Frontal cortex (tissue), 3 donors: ENCODE measurements at regions not wholly inside any gene's neighbourhood (a gene's known extent, or its start where the extent isn't known, plus 50 kb on each side); places are given as distances from the start of the nearest gene placed in this dataset.

Experiments
- DNase-seq, 2 donors: peaks; one replicate each; pipeline ENCODE4 v3.0.0; 2012; ENCODE audit warnings: low spot score in 2 of 2
- FAIRE-seq: peaks from 2 replicates; lab custom pipeline; 2012; peaks lifted over from hg19 to GRCh38; lab: Jason Lieb, UNC
- donor health status: control.
- donor health status: control.
- donor health status: control.

DNA sequence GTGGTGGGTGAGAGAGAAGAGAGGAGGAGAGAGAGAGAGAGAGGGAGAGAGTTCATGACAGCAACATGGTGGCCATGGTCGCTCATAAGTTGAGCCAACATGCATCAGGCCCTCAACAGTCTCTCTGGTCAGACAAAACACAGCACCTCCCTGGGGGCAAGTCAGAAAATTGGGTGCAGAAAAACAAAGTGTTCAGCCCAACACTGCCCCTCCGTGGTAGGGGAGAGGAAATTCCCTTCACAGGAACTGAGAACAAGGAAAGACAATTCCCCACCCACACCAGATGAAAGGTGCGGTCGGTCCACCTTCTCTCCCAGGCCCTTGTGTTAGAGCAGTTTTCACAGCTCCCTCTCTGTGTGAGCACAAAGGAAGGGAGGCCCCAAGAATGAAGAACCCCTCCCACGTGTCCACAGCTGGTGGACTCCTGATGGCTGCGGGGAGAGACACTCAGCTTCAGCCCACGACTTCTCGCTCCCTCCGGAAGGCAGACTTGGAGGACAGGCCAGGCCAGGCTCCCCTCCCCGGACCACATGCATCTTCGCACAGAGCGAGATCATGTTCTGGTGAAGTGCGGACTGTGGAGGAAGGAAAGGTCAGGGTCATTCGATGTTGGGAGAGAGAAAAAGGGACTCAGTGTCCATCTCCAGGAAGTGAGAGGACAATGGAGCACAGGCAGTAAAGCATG, 181.7 kb downstream of the ANAPC1 start:
- peak in 1 of 2 donors; percentile 45 for DNase-seq
- FAIRE-seq, result no peak

DNA sequence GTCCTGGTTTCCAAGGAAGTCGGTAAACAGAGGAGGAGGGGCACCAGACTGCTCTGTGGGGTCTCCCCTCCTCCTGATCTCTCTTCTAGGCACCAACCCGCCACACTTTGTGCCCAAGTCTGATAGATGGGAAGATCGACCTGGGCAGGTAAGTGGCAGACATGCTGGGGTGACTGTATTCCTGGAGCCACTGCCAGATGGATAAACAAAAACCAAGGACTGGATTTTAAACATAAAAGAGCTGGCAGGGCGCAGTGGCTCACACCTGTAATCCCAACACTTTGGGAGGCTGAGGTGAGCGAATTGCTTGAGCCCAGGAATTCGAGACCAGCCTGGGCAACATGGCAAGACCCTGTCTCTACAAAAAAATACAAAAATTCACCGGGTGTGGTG, 181.2 kb downstream of the ANAPC1 start:
- FAIRE-seq (no peak), DNase-seq (no peak)

DNA sequence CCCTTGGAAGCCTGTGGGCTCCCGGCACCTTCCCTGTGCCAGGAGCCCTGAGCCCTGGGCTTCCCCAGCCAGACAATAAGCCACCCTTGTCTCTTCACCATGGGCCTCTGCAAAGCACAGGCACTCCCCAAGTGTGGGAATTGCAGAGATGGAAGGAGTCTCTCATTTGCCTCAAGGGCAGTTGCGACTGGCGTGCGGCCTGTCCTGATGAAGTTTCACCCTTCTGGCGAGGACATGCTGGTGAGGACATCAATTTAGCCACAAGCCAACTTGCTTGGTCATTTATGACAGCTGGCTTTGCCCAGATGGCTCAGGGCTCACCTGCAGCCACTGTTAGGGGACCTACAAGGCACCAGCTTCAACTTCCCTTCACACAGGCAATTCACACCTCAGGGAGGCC, 180.2 kb downstream of the ANAPC1 start:
- FAIRE-seq, result no peak
- DNase-seq, result no peak

DNA sequence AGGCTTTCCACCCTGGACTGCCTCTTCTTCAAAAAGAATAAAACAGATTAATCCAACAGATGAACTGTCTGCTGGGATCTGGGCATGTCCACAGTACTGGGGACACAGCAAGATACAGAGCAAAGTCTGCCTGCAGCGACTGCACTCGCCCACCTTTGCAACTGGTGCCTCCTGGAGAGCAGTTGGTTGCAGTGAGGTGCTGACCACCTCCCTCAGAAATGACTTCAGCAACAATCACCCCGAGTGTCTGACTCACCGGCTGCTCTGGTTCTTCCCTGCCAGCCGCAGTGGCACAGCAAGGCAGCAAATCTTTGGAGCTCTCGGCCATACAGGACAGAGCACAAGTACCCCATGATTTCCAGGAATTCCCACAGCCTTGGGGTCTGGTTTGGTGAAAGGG, 179.7 kb downstream of the ANAPC1 start:
- FAIRE-seq (no peak), DNase-seq (no peak)

DNA sequence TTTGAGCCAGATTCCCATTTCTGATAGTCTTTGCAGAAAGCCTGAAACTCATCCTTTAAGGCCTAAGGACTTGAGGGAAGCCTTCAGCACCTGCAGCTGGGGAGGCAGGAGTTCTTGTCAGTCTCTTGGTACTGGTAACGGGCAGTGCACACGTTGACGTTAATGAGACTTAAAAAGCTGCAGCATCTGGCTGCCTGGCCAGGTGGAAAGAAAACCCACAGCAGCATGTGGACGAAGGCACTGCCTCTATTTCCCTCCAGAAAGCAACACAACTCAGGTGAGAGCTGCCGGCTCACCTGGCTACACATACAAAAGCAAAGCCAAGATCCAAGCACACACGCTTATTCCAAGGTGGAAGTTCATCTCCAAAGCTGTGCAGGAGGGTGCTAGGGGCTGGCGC, 178.8 kb downstream of the ANAPC1 start:
- no peak for FAIRE-seq

DNA sequence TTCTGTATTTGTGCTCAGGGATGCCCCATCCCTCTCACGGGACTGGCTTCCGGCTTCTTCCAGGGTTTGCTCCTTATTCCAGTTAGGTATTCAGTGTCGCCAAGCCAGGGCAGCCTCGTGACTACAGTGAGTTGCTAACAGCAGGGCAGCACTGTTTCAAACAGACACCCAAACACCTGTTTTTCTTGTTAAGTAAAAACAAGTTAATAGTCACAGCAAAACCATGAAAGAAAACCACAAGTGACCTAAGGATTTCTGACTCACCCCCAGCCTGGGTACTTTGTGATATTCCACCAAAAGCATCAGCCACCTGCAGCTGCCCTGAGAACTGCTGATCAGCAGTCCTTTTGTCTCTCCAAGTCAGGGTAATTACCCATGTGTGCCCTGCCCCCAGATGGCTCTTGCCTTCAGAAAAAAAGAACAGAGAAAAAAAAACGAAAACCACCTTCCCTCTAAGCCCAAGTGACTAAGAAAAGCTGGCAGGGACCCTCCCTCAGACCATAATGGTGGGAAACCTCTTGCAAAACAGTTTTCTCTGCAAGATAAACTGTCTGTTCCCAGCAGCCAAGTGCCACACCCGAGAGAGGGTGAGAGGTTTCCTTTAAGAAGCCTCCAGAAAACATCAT, 178.2 kb downstream of the ANAPC1 start:
- no peak for FAIRE-seq
- no peak for DNase-seq

More for the DNA sequence above, 178.8 kb downstream of the ANAPC1 start:
- no peak for DNase-seq

DNA sequence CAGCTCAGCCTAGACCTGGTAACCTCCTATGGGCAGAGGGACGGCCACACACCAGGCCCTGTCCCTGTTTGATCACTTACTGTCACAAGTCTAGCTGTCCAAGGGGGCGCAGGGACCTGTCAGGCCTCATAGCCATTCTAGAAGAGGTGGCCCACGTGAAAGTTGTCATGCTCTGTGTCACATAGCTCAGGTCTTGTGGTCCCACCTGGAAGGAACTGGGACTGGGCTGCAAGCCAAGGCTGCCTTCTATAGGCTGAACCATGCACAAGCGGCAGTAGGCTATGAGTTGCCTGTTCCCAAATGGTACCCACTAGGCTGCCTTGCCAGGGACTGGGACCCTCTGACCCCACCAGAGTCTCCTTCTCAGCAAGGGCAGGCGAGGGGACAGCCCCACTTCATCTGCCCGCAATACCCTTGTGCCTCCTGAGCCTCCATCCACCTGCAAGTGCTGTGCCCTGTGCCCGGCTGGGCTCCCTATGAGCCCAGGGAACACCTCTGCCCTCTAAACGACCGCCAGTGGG, 177.5 kb downstream of the ANAPC1 start:
- FAIRE-seq (no peak), DNase-seq (no peak)

DNA sequence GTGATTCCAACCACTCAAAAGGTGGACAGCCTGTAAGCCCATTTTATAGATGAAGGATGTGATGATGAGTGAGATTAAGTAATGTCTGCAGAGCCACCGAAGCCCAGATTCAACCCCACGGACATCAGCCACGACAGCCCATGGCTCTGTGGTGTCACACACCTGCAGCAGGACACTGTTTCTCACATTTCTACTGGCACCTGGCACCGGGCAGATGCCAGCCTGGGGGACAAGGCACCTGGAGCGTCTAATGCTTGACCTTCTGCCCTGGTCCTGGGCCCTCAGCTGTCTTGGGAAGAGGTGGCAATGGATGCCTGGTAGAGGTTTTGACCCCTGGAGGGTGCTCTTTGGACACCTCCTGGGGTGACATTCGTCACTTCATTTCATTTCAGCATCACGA, 176.3 kb downstream of the ANAPC1 start:
- DNase-seq (no peak), FAIRE-seq (no peak)

DNA sequence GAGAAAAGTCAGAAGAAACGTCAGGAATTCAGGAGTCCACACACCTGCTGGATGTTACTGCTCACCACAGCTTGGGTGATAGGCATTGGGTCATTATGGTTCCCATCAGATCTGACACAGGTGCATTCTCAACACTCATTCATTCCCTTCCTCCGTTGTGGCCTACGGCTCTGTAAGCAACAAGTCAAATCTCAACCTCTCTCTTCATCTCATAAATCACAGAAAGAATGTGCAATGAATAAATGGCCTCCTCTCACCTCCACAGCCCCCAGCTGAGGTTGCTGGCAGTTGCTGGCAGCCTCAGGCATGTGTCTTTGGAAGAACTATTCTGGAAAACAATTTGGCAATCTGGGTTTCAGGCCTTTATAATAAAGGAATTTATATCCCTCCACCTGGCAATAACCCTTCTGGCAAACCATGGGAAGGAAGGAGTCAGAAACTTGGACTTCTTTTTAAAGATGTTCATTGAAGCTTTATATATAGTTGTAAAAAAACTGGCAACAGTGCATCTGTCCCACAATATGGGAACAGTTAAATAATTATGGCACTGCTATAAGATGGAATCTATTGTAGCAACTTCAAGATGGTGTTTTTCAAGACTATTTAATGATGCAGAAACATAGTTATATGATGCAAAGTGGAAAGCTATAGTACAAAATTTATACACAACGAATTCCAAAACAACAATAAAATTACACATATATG, 175.4 kb downstream of the ANAPC1 start:
- FAIRE-seq (no peak), DNase-seq (no peak)

DNA sequence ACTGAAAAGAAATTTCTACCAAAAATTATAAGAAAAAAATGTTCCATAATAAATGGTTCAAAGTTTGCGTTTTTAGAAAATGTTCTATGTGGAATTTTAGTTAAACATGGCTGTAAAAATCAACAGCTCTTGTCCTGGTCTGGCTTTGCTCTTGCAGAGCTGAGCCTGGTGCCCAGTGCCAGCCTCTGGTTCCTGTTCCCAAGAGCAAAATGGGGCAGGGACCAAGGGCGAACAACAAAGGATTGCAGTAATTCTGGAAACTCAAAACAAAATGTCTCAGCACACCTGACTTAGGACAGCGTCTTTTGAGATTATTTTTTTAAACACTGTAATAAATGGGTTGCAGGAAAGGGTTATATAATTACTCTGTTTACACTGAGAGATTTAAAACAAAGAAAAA, 174.7 kb downstream of the ANAPC1 start:
- FAIRE-seq (no peak), DNase-seq (no peak)

DNA sequence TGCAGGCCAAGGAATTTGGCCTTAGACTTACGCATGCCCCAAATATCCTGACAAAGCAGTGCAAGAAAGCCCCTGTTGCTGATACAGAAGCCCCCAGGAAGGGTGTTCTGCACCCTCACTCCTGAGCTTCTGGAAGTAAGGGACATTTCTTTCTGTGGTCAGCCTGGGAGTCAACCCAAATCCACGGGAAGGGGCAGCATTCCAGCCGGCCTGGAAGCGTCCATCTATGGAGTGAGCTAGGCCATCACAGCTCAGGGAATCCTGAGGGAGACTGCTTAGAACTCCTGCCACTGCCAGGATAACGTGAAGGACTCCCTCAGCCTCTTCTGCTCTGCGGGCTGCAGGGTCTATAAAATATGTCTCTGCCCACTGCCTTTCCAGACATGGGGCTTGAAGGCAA, 173.9 kb downstream of the ANAPC1 start:
- no peak for DNase-seq
- no peak for FAIRE-seq

DNA sequence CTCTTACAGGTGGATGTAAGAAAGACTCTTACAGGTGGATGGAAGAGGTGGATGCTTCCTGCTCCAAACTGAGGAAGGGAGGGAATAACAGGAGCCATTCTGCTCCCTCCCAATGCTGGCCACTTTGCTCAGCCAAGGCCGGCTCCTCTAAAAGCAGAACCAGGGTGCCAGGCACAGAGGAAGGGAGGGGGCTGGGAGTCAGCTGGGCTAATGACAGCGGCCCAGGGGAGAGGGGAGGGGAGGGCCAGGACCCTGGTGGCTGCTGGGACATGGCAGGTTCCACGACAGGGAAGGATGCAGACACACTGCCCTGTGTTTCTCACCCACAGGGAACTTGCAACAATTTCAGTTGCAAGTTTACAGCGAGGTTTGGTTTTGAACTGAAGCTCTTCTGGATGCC, 173.4 kb downstream of the ANAPC1 start:
- DNase-seq (no peak), FAIRE-seq (no peak)

DNA sequence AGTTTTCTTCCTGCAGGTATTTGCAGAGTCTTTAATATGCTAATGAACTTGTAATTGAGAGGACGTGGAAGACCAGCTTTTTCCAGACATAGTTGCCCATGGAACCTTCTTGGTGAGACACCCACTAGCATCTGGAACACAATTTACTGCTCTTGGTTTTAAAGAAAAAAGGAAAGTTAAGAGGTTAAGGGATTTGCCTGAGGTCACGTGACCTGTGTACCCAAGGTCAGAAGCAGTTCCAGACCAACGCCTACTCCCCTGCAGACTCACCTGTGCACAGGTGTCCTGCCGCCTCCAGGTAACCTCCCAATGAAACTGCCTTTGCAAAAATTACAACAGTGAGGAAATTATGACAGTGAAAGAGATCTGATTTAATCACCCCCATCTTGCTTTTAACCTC, 172.7 kb downstream of the ANAPC1 start:
- FAIRE-seq (no peak), DNase-seq (no peak)

DNA sequence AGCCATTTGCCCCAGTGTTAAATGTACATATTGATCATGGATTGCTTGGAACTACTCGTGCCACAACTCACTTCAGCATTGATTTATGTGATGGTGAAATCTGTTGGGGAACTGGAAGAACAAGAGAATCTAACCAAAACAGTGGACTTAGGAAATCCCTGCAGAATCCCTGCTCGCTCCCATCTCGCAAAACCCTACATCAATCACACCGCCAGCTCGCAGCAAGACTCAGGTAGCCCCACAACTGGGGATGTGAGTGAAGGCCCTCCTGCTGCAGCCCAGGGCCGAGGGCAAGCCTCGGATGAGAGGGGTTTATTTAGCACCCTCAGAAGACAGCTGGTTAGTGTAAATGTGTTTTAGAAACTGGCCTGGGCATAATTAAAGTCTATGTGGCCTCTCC, 171.6 kb downstream of the ANAPC1 start:
- DNase-seq (no peak), FAIRE-seq (no peak)

DNA sequence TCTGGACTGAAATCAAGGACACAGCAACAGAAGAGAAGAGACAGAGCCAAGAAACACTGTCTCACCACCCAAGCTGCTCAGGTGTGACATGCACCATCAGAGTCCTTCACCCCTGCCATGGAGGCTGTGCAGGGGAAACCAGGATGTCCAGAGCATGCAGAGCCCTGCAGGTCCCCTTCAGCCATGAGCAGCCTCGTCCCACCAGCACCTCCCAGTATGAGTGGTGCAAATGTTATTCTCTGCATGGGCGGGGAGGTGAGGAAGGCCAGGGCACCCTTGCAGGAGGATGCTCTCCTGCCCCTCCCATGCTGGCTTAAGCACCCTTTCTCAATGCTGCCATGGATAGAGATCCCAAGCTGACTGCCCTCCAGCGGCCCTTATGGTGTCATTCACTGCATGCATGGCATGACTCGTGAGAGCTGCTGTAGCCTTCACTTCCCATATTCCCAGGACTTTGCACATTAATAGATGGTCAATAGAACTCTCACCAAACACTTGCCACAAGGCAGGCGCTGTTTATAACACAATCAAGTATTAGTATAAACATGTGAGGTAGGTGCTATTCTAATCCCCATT, 171.0 kb downstream of the ANAPC1 start:
- no peak for FAIRE-seq
- DNase-seq, result no peak

DNA sequence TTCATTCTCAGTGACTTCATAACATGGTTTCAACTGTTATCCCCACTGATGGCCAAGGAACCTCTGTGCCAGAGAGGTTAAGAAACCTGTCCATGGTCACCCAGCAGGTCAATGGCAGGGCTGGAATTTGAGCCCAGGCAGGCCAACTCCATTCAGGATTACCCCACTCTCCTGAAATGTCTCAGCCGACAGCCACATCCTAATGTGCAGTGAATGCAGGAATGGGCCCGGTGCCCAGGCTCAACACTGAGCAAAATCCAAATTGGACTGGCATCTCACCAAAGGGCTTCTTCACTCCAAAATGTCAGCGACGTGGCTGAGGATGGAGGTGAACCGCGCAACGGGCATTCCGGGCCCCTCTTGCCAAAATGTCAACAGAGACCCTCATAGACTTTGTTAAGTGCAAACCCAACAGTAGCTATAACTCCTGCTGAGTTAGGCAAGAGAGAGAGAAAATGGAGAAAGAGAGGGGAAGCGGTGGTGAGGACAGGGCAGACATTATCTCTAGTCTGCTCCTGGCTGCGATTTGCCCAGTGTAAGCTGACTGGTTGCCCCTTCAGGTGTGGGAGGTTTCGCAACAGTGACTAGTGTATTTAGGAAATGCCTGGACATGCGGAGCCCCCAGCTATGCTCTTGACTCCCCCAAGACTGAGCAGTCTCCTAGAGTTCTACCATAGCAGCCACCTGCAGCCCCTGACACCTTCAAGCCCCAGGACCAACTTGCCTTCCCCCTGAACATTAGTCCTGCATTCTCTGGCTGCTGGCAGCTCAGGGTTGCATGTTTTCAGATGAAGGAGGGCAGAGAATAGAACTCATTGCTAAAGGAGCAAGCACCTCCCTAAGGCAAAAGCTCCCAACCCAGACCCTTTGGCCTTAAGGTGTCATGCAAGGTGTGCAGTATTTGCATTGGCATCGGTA, 167.7 kb downstream of the ANAPC1 start:
- DNase-seq (no peak), FAIRE-seq (no peak)

DNA sequence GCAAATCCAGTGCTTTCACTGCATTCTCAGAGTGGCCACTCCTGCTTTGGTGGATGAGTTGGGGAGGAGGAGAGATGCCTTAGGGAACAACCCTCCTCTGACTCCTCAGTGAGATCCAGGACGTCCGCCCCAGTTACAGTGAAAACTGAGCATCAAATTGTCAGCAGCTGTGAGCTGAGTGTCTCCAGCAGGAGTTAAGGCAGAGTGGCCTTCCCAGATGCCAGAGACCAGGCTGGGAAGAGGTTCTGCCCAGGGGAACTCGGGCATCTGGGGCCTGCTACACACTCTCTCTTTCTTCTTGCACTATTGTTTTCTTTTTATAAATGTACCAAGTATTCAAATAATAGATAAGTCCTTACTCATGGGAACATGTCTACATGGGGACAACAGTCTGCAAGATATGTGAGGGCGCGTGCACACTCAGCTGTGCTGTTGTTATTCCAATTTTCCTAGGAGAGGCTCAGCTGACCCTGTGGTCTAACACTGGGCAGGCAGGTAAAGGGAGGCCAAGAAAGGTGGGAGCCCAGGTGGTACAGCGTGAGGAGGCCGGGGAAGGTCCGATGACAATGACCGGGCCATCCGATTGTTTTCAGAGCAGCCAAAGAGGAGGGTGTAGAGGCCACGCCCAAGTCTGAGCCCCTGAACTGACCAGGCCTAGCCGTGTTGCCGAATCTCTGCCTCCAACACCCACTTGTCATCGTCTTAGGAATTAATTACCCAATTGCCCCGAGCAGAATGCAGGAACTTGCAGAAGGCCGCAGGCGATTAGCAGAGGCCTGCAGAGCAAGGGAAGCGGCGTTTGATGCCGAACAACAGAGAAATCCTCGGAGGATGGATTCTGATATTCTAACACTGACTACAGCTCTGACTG, 166.9 kb downstream of the ANAPC1 start:
- no peak for DNase-seq
- FAIRE-seq, result no peak
